GM19452 (cell line): ENCODE measurements at regions not wholly inside any gene's neighbourhood (a gene's known extent, or its start where the extent isn't known, plus 50 kb on each side); places are given as distances from the start of the nearest gene placed in this dataset.

Source experiments
- ATAC-seq: cut with Tn5 transposase; IDR thresholded peaks from one replicate; pipeline ENCODE4 v1.9.1; 2021; ENCODE audit not compliant: unreplicated experiment

GRCh38 chr18:8536231-8536630 is 73.0 kb upstream of the RAB12 start:
- ATAC-seq, result no peak

- no peak for ATAC-seq
Measured at GRCh38 chr18:8536922-8537321, 72.3 kb upstream of the RAB12 start.

- ATAC-seq, result no peak
Measured at GRCh38 chr18:8537400-8537799, 71.8 kb upstream of the RAB12 start.

DNA sequence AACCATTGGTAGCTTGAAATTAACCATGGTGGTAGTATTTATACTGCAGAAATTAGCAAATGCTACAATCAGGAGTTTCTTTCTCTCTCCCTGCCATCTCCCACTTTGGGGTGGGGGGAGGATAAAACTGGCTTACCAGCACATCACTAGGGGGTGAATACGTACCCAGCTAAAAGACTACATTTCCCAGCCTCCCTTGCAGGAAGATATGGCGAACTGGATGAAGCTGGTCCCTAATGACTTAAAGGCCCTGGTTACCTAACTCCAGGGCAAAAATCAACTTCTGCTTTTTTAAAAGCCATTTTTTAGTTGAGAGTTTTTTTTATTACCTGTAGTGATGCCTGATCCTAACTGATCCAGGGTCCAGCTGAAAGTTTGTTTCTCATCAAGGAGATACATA is 70.3 kb upstream of the RAB12 start:
- ATAC-seq, result no peak

DNA sequence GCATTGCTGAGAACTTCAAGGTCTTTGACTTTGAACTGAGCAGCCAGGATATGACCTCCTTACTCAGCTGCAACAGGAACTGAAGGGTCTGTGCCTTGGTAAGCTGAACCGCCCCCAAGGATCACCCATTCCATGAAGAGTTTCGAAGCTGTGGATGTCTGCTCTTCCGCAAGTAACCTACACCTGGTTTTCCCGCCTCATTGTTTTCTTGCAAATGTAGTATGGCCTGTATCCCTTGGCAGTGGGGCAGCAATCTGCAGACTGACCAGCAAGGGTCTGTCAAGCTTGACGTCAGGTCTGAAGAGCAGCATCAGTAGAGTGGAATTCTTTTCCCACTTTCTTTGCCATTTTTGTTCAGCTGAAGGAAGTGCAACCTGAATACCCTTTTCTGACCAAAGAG is 62.6 kb upstream of the RAB12 start:
- no peak for ATAC-seq

DNA sequence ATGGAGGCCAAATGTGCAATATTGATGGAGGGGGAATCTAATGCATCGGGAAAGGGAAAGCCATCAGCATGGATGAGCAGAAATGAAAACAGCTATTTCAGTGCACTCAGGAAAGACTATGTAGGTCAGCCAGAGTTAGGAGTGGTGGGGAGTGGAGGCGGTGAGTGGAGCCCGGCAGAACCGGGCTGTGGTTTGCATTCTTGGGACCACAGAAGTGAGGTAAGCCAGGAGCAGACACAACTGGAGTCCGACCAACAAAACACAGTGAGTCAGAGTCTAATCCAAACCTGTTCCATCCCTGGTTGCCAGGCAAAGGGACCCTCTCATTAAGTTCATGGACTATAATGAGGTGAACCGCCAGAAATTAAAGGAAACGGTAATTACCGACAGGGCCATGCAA is 61.1 kb upstream of the RAB12 start:
- no peak for ATAC-seq

GRCh38 chr18:8549254-8549757 is 59.9 kb upstream of the RAB12 start:
- ATAC-seq, result no peak

GRCh38 chr18:8552151-8552550 is 57.1 kb upstream of the RAB12 start:
- ATAC-seq, result no peak

GRCh38 chr18:8554354-8554753 is 54.9 kb upstream of the RAB12 start:
- no peak for ATAC-seq

DNA sequence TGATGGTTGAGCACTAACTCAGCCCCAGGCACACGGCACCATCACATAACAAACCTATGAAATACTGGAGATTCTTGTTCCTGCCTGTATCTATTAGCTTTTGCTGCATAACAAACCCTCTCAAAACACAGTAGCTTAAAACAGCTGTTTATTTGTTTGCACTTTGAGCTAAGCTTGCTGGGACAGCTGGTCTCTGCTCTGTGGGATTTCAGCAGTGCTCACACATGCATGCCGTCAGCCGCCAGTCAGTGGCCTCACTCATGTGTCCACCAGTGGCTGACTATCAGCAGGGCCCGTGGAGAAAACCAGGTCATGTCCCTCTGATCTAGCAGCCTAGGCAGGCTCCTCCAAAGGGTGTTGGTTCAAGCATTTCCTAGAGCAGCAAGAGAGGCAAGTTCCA is 52.8 kb upstream of the RAB12 start:
- ATAC-seq, result no peak
